ENCODE measurements at regions not wholly inside any gene's neighbourhood (a gene's known extent, or its start where the extent isn't known, plus 50 kb on each side); places are given as distances from the start of the nearest gene placed in this dataset.

GRCh38 chr11:115740324-115740723 is 236.1 kb upstream of the CADM1 start:
- DNase-seq: no peak

- DNase-seq: no peak
These were observed 235.7 kb upstream of the CADM1 start for GRCh38 chr11:115739878-115740277.

- DNase-seq: no peak
These were observed 234.9 kb upstream of the CADM1 start for GRCh38 chr11:115739146-115739545.

- DNase-seq: no peak
These were observed 233.7 kb upstream of the CADM1 start for GRCh38 chr11:115737875-115738274.

- DNase-seq: no peak
These were observed 231.9 kb upstream of the CADM1 start for GRCh38 chr11:115736146-115736545.

- no peak for DNase-seq
These were observed 220.5 kb upstream of the CADM1 start for GRCh38 chr11:115724666-115725065.

- DNase-seq: no peak
These were observed 218.5 kb upstream of the CADM1 start for GRCh38 chr11:115722711-115723110.

- DNase-seq: no peak
These were observed 217.2 kb upstream of the CADM1 start for GRCh38 chr11:115721296-115721995.

- no peak for DNase-seq
These were observed 216.5 kb upstream of the CADM1 start for GRCh38 chr11:115720602-115721245.

GRCh38 chr11:115718945-115719344 is 214.7 kb upstream of the CADM1 start:
- no peak for DNase-seq

GRCh38 chr11:115718106-115718505 is 213.9 kb upstream of the CADM1 start:
- DNase-seq: no peak

- no peak for DNase-seq
These were observed 212.7 kb upstream of the CADM1 start for GRCh38 chr11:115716601-115717529.

- no peak for DNase-seq
These were observed 211.9 kb upstream of the CADM1 start for GRCh38 chr11:115716080-115716479.

- no peak for DNase-seq
These were observed 211.1 kb upstream of the CADM1 start for GRCh38 chr11:115715251-115715770.

- no peak for DNase-seq
These were observed 208.1 kb upstream of the CADM1 start for GRCh38 chr11:115712296-115712695.

- DNase-seq: no peak
These were observed 206.8 kb upstream of the CADM1 start for GRCh38 chr11:115710980-115711379.

- DNase-seq: no peak
These were observed 206.2 kb upstream of the CADM1 start for GRCh38 chr11:115710426-115710825.

GRCh38 chr11:115709297-115709696 is 205.1 kb upstream of the CADM1 start:
- DNase-seq: no peak

- no peak for DNase-seq
These were observed 203.1 kb upstream of the CADM1 start for GRCh38 chr11:115707180-115707905.

GRCh38 chr11:115706626-115707135 is 202.5 kb upstream of the CADM1 start:
- DNase-seq: no peak

- DNase-seq: no peak
These were observed 201.0 kb upstream of the CADM1 start for GRCh38 chr11:115705200-115705599.
